CD4-positive, alpha-beta T cell (primary cell): ENCODE measurements at regions not wholly inside any gene's neighbourhood (a gene's known extent, or its start where the extent isn't known, plus 50 kb on each side); places are given as distances from the start of the nearest gene placed in this dataset.

Source experiments
- ATAC-seq: fragments of 200-7000 bp; cut with Tn5 transposase; one replicate; pipeline ENCODE4 v1.10.0; 2022; ENCODE audit warnings: mild to moderate bottlenecking; ENCODE audit not compliant: poor library complexity
- CTCF ChIA-PET: fragments of 350-600 bp; sonication (Branson Sonifier 250); formaldehyde crosslinking; loops from one replicate; lab custom pipeline; 2021; ENCODE audit warnings: antibody characterized with exemption, inconsistent platforms; lab: Charles Lee
- POLR2A ChIA-PET: fragments of 350-600 bp; sonication (Branson Sonifier 250); formaldehyde crosslinking; loops from one replicate; lab custom pipeline; 2021; ENCODE audit warnings: antibody characterized with exemption, inconsistent platforms; lab: Charles Lee
- DNase-seq, 14 experiments: peaks; one replicate each; pipeline ENCODE4 v3.0.0-alpha.2; 2013 to 2020; ENCODE audit warnings: mixed read lengths in 2 of 14
- H3K27ac ChIP-seq, 2 donors: one replicate each; pipeline versions ENCODE4 v1.5.1 to v1.7.0; 2013; ENCODE audit warnings: low read length in 2 of 2, low read depth in 1 of 2, mild to moderate bottlenecking in 1 of 2
- H3K27me3 ChIP-seq, 2 experiments: 1 replicate in 1 of 2; 2 replicates in 1 of 2; pipeline versions ENCODE4 v1.6.1 to v1.7.0; 2013; ENCODE audit warnings: low read length in 2 of 2, control low read depth in 1 of 2, mild to moderate bottlenecking in 1 of 2, moderate library complexity in 1 of 2; ENCODE audit not compliant: insufficient read depth in 2 of 2, control insufficient read depth in 1 of 2
- H3K36me3 ChIP-seq: one replicate; pipeline ENCODE4 v1.6.1; 2013; ENCODE audit warnings: low read length, control low read depth; ENCODE audit not compliant: insufficient read depth
- H3K4me1 ChIP-seq: one replicate; pipeline ENCODE4 v1.6.1; 2013; ENCODE audit warnings: low read length, control low read depth; ENCODE audit not compliant: insufficient read depth
- H3K4me3 ChIP-seq: one replicate; pipeline ENCODE4 v1.5.1; 2013; ENCODE audit warnings: mild to moderate bottlenecking, low read length, moderate library complexity
- H3K9me3 ChIP-seq, 2 experiments: 1 replicate in 1 of 2; 2 replicates in 1 of 2; pipeline versions ENCODE4 v1.6.1 to v1.7.0; 2013; ENCODE audit warnings: low read length in 2 of 2, mild to moderate bottlenecking in 2 of 2, control low read depth in 1 of 2, moderate library complexity in 1 of 2; ENCODE audit not compliant: control insufficient read depth in 1 of 2, insufficient read depth in 1 of 2
- H3K27ac Mint-ChIP-seq: one replicate; pipeline ENCODE4 v1.8.0; 2020; ENCODE audit warnings: mixed read lengths
- H3K27me3 Mint-ChIP-seq: one replicate; pipeline ENCODE4 v1.8.0; 2021; ENCODE audit warnings: mixed read lengths
- H3K36me3 Mint-ChIP-seq: one replicate; pipeline ENCODE4 v1.8.0; 2021; ENCODE audit warnings: low read depth, mixed read lengths
- H3K4me1 Mint-ChIP-seq: one replicate; pipeline ENCODE4 v1.8.0; 2021; ENCODE audit warnings: low read depth, mixed read lengths
- H3K4me3 Mint-ChIP-seq: one replicate; pipeline ENCODE4 v1.8.0; 2020; ENCODE audit warnings: mild to moderate bottlenecking, mixed read lengths
- H3K9me3 Mint-ChIP-seq: one replicate; pipeline ENCODE4 v1.8.0; 2020; ENCODE audit warnings: mixed read lengths
- intact Hi-C, 2 experiments: fragments of 100-400 bp; cut with DNase I in 1 of 2; cut with micrococcal nuclease in 1 of 2; formaldehyde crosslinking; loops; one replicate each; pipeline versions ENCODE4 v1.15.1 to v1.9.0; 2023 to 2025; cut with DNase I, micrococcal nuclease
- TF ChIP-seq, protein P1 (sequence below): fragments of 200-600 bp; IDR thresholded peaks from one replicate; pipeline ENCODE4 v1.8.0; 2022; ENCODE audit warnings: antibody characterized with exemption, mild to moderate bottlenecking

DNA sequence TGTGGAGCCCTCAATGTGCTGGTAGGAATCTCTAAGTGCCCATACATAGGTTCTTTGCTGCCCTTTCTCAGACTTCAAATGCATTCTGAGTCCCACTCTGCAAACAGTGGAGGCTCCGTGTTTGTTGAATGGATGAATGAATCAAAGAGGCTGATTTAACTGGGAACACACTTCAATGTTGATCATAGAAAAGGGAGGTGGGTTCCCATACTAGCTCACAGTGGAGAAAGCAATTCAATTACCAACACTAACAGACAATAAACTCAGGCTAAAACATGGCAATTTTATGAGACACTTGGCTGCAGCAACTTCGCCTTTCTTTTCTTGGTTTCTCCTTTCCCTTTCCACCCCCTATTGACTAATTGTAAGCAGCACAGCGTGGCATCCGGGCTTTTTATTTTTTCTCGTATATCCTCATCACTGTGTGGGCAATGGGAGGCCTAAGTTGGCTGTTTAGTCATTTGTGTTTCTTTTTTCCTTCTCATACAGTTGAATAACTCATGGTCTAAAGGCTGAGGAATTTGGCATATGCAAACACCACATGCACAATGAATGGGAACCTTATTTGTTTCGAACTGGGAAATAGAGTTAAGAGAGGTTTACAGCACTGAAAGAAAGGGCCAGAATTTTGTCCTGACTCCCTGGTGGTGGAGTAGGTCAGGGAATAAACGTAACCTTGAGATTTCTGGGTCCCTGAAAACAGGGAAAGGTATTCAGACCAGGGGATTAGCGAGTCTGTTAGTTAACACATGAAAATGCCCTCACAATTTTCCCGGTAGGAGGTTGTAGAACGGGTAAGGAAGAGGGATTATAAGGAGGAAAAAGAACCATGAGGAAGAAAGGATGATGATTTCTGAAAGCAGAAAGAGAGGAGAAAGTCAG, 858.5 kb downstream of the KCNMA1 start:
- Mint-ChIP-seq H3K4me3 (no peak overlapping the region), H3K4me1 (no peaks in the 10 kb centered on the region), H3K36me3 (no peaks in the 10 kb centered on the region), H3K27ac (no peak overlapping the region), H3K9me3 (peaks cover 4% of the 10 kb centered on the region), H3K27me3 (no peaks in the 10 kb centered on the region)
- ChIA-PET CTCF (no interaction called here), POLR2A (no interaction called here)
- DNase-seq (no peak), ATAC-seq (no peak)
- TF ChIP-seq, protein P1, sequence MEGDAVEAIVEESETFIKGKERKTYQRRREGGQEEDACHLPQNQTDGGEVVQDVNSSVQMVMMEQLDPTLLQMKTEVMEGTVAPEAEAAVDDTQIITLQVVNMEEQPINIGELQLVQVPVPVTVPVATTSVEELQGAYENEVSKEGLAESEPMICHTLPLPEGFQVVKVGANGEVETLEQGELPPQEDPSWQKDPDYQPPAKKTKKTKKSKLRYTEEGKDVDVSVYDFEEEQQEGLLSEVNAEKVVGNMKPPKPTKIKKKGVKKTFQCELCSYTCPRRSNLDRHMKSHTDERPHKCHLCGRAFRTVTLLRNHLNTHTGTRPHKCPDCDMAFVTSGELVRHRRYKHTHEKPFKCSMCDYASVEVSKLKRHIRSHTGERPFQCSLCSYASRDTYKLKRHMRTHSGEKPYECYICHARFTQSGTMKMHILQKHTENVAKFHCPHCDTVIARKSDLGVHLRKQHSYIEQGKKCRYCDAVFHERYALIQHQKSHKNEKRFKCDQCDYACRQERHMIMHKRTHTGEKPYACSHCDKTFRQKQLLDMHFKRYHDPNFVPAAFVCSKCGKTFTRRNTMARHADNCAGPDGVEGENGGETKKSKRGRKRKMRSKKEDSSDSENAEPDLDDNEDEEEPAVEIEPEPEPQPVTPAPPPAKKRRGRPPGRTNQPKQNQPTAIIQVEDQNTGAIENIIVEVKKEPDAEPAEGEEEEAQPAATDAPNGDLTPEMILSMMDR = no peak
- intact Hi-C loops = no loop called here
- H3K27ac ChIP-seq = no peak overlapping the region
- H3K27me3 ChIP-seq = no peaks in the 10 kb centered on the region
- no peak overlapping the region for H3K4me3 ChIP-seq
- H3K9me3 ChIP-seq = peaks cover 0 to 4% of the 10 kb centered on the region in 2 experiments
- H3K4me1 ChIP-seq = no peaks in the 10 kb centered on the region
- no peaks in the 10 kb centered on the region for H3K36me3 ChIP-seq

DNA sequence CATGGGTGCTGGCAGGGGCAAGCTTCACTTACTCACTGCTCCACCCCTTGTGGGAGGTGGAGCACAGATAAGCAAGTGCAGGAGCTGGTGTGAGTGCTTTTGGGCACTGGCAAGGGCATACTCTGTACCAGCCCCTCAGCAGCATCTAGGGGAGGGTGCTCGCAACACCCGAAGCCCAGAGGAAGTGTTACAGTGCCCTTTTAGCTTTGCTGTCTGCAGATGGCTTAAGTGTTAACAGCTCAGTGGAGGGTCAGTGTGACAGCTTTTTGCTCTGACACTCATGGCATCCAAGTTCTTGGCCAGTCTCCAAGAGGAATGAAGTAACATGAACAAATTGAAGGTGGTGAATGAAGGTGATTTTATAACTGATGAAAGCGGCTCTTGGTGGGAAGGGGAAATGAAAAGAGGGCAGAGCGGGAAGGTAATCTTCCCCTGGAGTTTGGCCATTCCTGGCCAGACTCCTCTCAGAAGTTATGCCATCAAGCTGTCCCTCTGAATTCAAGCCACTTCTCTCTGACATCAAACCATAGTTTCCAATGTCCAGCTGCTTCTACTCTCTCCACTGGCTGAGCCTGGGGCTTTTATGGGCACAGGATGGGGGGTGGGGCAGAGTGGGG, 862.5 kb downstream of the KCNMA1 start:
- H3K36me3 Mint-ChIP-seq = no peaks in the 10 kb centered on the region

DNA sequence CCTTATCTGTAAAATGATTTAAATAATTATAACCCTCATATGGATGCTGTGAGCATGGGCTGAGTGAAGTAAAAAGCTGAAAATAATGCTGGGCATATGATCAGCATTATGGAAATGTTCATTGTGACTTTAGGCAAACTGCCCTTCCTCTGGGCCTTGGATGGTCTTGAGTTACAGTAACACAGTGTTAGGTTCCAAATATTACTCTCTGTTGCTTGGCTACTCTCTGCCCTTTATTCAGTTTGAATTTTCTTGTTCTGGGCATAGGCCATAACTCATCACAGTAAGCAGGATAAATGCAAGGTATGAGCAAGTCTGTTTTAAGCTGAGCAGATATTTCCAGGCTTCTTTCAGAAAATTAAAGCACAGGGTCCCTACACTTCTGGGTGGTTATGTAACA, 868.0 kb downstream of the KCNMA1 start:
- Histone ChIP-seq H3K27me3 (no peaks in the 10 kb centered on the region), H3K9me3 (peaks cover 0 to 7% of the 10 kb centered on the region in 2 experiments), H3K4me3 (no peak overlapping the region), H3K27ac (no peak overlapping the region), H3K36me3 (no peaks in the 10 kb centered on the region), H3K4me1 (no peaks in the 10 kb centered on the region)
- Mint-ChIP-seq H3K9me3 (no peaks in the 10 kb centered on the region), H3K4me3 (no peak overlapping the region), H3K4me1 (no peaks in the 10 kb centered on the region), H3K27ac (no peak overlapping the region), H3K27me3 (no peaks in the 10 kb centered on the region), H3K36me3 (no peaks in the 10 kb centered on the region)
- POLR2A ChIA-PET = no interaction called here
- intact Hi-C loops = no loop called here
- no peak for ATAC-seq
- TF ChIP-seq, protein P1 = no peak
- no peak for DNase-seq
- CTCF ChIA-PET = no interaction called here

More for the DNA sequence above, 862.5 kb downstream of the KCNMA1 start:
- no peaks in the 10 kb centered on the region for H3K36me3 ChIP-seq
- H3K27me3 Mint-ChIP-seq = no peaks in the 10 kb centered on the region
- H3K27me3 ChIP-seq = no peaks in the 10 kb centered on the region
- CTCF ChIA-PET = no interaction called here
- H3K27ac ChIP-seq = no peak overlapping the region
- DNase-seq (no peak), ATAC-seq (no peak)
- peaks cover 0 to 4% of the 10 kb centered on the region in 2 experiments for H3K9me3 ChIP-seq
- intact Hi-C loops = no loop called here
- peaks cover 2% of the 10 kb centered on the region for H3K9me3 Mint-ChIP-seq
- no peak overlapping the region for H3K4me3 ChIP-seq
- POLR2A ChIA-PET = no interaction called here
- H3K4me1 ChIP-seq = no peaks in the 10 kb centered on the region
- H3K27ac Mint-ChIP-seq = no peak overlapping the region
- no peaks in the 10 kb centered on the region for H3K4me1 Mint-ChIP-seq
- H3K4me3 Mint-ChIP-seq = no peak overlapping the region
- TF ChIP-seq, protein P1 = no peak
